Ishikawa (cell line): ENCODE measurements at regions not wholly inside any gene's neighbourhood (a gene's known extent, or its start where the extent isn't known, plus 50 kb on each side); places are given as distances from the start of the nearest gene placed in this dataset.

Experiments used
- CEBPB ChIP-seq: IDR thresholded peaks from 2 replicates; pipeline ENCODE4 v1.6.1; 2012
- CREB1 ChIP-seq: IDR thresholded peaks from 2 replicates; pipeline ENCODE4 v1.6.1; 2012; ENCODE audit warnings: low read depth
- EGR1 ChIP-seq: IDR thresholded peaks from 2 replicates; pipeline ENCODE4 v1.6.1; 2012
- EP300 ChIP-seq: IDR thresholded peaks from 2 replicates; pipeline ENCODE4 v1.6.1; 2012; ENCODE audit warnings: borderline replicate concordance
- FOXM1 ChIP-seq: IDR thresholded peaks from 2 replicates; pipeline ENCODE4 v1.6.1; 2012; ENCODE audit warnings: low read depth, borderline replicate concordance
- MAX ChIP-seq: IDR thresholded peaks from 2 replicates; pipeline ENCODE4 v1.6.1; 2012
- NFIC ChIP-seq: IDR thresholded peaks from 2 replicates; pipeline ENCODE4 v1.6.1; 2012
- RAD21 ChIP-seq: IDR thresholded peaks from 2 replicates; pipeline ENCODE4 v1.6.1; 2012; ENCODE audit warnings: low read depth
- REST ChIP-seq: IDR thresholded peaks from 2 replicates; pipeline ENCODE4 v1.6.1; 2012; ENCODE audit warnings: low read depth, mild to moderate bottlenecking
- TAF1 ChIP-seq: IDR thresholded peaks from 2 replicates; pipeline ENCODE4 v1.6.1; 2012; ENCODE audit warnings: low read depth, mild to moderate bottlenecking
- TCF12 ChIP-seq: IDR thresholded peaks from 2 replicates; pipeline ENCODE4 v1.6.1; 2012; ENCODE audit warnings: low read depth
- TEAD4 ChIP-seq: IDR thresholded peaks from 2 replicates; pipeline ENCODE4 v1.6.1; 2012
- USF1 ChIP-seq: IDR thresholded peaks from 2 replicates; pipeline ENCODE4 v1.6.1; 2012
- YY1 ChIP-seq: IDR thresholded peaks from 2 replicates; pipeline ENCODE4 v1.6.1; 2012; ENCODE audit warnings: low read depth
- ZBTB7A ChIP-seq: IDR thresholded peaks from 2 replicates; pipeline ENCODE4 v1.6.1; 2012; ENCODE audit warnings: low read depth

- no peak for TF ChIP-seq REST
- TF ChIP-seq TEAD4 = no peak
- TF ChIP-seq EGR1 = no peak
- no peak for TF ChIP-seq TAF1
- no peak for TF ChIP-seq CREB1
- TF ChIP-seq ZBTB7A = no peak
- no peak for TF ChIP-seq RAD21
- no peak for TF ChIP-seq NFIC
- TF ChIP-seq USF1 = no peak
- no peak for TF ChIP-seq YY1
- no peak for TF ChIP-seq EP300
- no peak for TF ChIP-seq TCF12
- TF ChIP-seq FOXM1 = no peak
Measured at GRCh38 chr6:135693811-135694370, 157.6 kb upstream of the PDE7B start.

GRCh38 chr6:135699705-135700104, 151.8 kb upstream of the PDE7B start:
- TF ChIP-seq USF1 (no peak), CREB1 (no peak), NFIC (no peak), EGR1 (no peak), RAD21 (no peak), TEAD4 (no peak), TCF12 (no peak), EP300 (no peak), YY1 (no peak), MAX (no peak), CEBPB (no peak), TAF1 (no peak), REST (no peak), ZBTB7A (no peak), FOXM1 (no peak)

GRCh38 chr6:135701426-135701825, 150.1 kb upstream of the PDE7B start:
- TF ChIP-seq FOXM1 (no peak), NFIC (no peak), CREB1 (no peak)

- TF ChIP-seq EGR1 = no peak
- TF ChIP-seq CEBPB = no peak
- no peak for TF ChIP-seq USF1
- TF ChIP-seq REST = no peak
- TF ChIP-seq TEAD4 = no peak
- no peak for TF ChIP-seq ZBTB7A
- no peak for TF ChIP-seq YY1
- TF ChIP-seq RAD21 = no peak
- TF ChIP-seq MAX = no peak
Measured at GRCh38 chr6:135703007-135703406, 148.5 kb upstream of the PDE7B start.
